Cardiac muscle cell (in vitro differentiated cells and primary cell): ENCODE measurements at regions not wholly inside any gene's neighbourhood (a gene's known extent, or its start where the extent isn't known, plus 50 kb on each side); places are given as distances from the start of the nearest gene placed in this dataset.

Experiments used
- DNase-seq, 2 donors: peaks; one replicate each; pipeline versions ENCODE4 v3.0.0 to v3.0.0-alpha.2; 2010 to 2017; ENCODE audit warnings: low read depth in 1 of 2, low spot score in 1 of 2
- H3K27ac ChIP-seq: fragments of 200-600 bp; sonication (generic); 2 replicates; pipeline ENCODE4 v1.5.1; 2016
- H3K27me3 ChIP-seq: fragments of 200-600 bp; sonication (generic); 2 replicates; pipeline ENCODE4 v1.6.0; 2016; ENCODE audit warnings: control low read depth
- H3K36me3 ChIP-seq: fragments of 200-600 bp; sonication (generic); 2 replicates; pipeline ENCODE4 v1.5.1; 2016; ENCODE audit warnings: control low read depth
- H3K4me1 ChIP-seq: fragments of 200-600 bp; sonication (generic); 2 replicates; pipeline ENCODE4 v1.8.1; 2017; ENCODE audit warnings: low read depth, mild to moderate bottlenecking, mixed run types
- H3K4me3 ChIP-seq: fragments of 200-600 bp; sonication (generic); 2 replicates; pipeline ENCODE4 v1.5.1; 2016; ENCODE audit warnings: mild to moderate bottlenecking
- H3K9me3 ChIP-seq: fragments of 200-600 bp; sonication (generic); 2 replicates; pipeline ENCODE4 v1.5.1; 2017; ENCODE audit warnings: low read depth, mild to moderate bottlenecking, control low read depth
- TF ChIP-seq, protein P1 (sequence below): IDR thresholded peaks from 2 replicates; pipeline ENCODE4 v1.5.1; 2012; ENCODE audit warnings: low read depth, mild to moderate bottlenecking, low read length

DNA sequence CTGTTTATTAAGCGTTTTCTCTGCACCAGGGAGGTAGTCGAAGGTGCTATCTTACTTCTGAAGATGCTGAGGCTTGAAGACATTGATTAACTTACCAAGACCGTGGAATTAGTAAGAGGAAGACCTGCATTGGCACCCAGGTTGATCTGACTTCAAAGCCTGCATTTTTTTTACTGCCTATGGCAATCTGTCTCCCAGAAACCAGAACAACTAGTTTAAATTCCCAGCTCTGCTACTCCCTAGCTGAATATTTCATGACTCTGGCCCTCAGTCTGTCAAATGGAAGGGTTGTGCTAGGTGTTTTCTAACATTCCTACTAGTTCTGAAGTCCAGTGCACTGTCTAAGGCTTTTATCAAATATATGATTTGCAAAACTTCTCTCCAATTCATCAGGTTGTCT, 52.0 kb upstream of the GRAMD1B start:
- Histone ChIP-seq H3K36me3 (no peaks in the 10 kb centered on the region), H3K27ac (no peak overlapping the region), H3K9me3 (no peaks in the 10 kb centered on the region), H3K4me1 (peaks cover 51% of the 10 kb centered on the region), H3K27me3 (no peaks in the 10 kb centered on the region), H3K4me3 (no peak overlapping the region)
- DNase-seq: no peak
- TF ChIP-seq, protein P1, sequence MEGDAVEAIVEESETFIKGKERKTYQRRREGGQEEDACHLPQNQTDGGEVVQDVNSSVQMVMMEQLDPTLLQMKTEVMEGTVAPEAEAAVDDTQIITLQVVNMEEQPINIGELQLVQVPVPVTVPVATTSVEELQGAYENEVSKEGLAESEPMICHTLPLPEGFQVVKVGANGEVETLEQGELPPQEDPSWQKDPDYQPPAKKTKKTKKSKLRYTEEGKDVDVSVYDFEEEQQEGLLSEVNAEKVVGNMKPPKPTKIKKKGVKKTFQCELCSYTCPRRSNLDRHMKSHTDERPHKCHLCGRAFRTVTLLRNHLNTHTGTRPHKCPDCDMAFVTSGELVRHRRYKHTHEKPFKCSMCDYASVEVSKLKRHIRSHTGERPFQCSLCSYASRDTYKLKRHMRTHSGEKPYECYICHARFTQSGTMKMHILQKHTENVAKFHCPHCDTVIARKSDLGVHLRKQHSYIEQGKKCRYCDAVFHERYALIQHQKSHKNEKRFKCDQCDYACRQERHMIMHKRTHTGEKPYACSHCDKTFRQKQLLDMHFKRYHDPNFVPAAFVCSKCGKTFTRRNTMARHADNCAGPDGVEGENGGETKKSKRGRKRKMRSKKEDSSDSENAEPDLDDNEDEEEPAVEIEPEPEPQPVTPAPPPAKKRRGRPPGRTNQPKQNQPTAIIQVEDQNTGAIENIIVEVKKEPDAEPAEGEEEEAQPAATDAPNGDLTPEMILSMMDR: no peak

GRCh38 chr11:123377355-123377754, 52.7 kb upstream of the GRAMD1B start:
- Histone ChIP-seq H3K4me3 (no peak overlapping the region), H3K27ac (no peak overlapping the region), H3K9me3 (no peaks in the 10 kb centered on the region), H3K36me3 (no peaks in the 10 kb centered on the region), H3K4me1 (peaks cover 51% of the 10 kb centered on the region), H3K27me3 (no peaks in the 10 kb centered on the region)
- no peak for DNase-seq
- TF ChIP-seq, protein P1: no peak

DNA sequence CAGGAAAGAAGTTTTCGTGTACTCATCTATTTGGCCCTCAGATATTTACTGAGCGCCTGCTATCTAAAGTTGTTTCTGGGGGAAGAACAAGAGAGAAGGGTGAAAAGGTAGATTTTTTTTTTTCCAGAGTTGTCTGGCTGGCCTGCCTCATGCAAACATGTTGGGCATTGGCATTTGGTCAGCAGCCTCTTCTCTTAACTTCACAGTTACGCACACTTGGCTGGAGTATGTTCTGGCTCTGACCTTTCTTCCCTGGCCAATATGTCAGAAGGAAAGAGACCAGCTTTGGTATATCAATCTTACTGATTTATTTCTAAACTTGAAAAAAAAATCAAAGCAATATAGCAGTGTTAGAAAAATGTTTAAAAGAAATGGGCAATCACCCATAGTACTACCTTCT, 54.2 kb upstream of the GRAMD1B start:
- H3K27ac ChIP-seq: no peak overlapping the region
- H3K4me3 ChIP-seq: no peak overlapping the region
- H3K27me3 ChIP-seq: no peaks in the 10 kb centered on the region
- TF ChIP-seq, protein P1: no peak
- no peak for DNase-seq
- H3K9me3 ChIP-seq: no peaks in the 10 kb centered on the region
- H3K36me3 ChIP-seq: no peaks in the 10 kb centered on the region
- H3K4me1 ChIP-seq: peaks cover 61% of the 10 kb centered on the region

- Histone ChIP-seq H3K27ac (peak overlapping the region; percentile 65), H3K4me3 (no peak overlapping the region), H3K9me3 (no peaks in the 10 kb centered on the region), H3K4me1 (peaks cover 61% of the 10 kb centered on the region), H3K36me3 (no peaks in the 10 kb centered on the region), H3K27me3 (no peaks in the 10 kb centered on the region)
- peak in 1 of 2 donors; percentile 52 for DNase-seq
- TF ChIP-seq, protein P1: no peak
These were observed 55.5 kb upstream of the GRAMD1B start for GRCh38 chr11:123374622-123374968.

DNA sequence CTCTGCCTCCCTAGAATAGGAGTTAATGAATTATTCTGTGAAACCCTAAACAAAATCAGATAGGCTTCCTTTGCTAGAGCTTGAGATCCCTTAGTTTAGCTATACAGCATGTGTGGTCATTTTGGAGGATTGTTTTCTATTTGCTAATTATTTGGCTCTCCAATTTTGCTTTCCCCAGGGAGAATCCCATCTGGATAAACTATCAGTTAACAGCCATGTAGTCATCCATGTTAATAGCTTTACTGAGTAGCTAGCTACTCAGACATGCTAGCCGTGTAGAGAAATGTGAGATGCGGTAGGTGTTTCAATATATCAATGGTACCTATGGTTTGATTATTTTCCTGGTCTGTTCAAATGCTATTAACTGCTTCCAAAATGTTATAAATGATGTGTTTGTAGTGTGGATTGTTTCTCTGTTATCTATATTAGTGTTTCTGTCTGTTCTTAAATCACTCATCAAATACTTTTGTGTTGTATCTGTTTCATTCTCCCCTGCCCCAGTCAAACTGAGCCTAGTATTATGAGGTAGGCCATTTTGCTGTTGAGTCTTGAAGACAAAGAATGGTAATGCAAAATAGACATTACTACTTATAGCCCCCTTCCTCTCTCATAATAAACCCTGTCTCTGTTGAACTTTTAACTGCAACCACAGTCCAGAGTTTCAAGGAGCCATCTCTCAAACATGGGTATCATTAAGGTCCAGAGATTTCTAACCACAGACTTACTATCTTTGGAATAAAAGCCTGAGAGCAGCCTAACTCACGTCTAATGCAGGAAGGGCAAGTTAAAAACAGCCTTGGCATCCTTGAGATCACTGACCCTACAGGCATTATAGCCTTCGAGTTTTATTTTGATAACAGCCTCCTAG, 56.1 kb upstream of the GRAMD1B start:
- peaks cover 61% of the 10 kb centered on the region for H3K4me1 ChIP-seq
- H3K27ac ChIP-seq: peak overlapping the region; percentile 65
- DNase-seq: no peak
- no peaks in the 10 kb centered on the region for H3K36me3 ChIP-seq
- H3K27me3 ChIP-seq: no peaks in the 10 kb centered on the region
- no peaks in the 10 kb centered on the region for H3K9me3 ChIP-seq
- TF ChIP-seq, protein P1: no peak
- H3K4me3 ChIP-seq: no peak overlapping the region
